ENCODE measurements at regions not wholly inside any gene's neighbourhood (a gene's known extent, or its start where the extent isn't known, plus 50 kb on each side); places are given as distances from the start of the nearest gene placed in this dataset.

DNA sequence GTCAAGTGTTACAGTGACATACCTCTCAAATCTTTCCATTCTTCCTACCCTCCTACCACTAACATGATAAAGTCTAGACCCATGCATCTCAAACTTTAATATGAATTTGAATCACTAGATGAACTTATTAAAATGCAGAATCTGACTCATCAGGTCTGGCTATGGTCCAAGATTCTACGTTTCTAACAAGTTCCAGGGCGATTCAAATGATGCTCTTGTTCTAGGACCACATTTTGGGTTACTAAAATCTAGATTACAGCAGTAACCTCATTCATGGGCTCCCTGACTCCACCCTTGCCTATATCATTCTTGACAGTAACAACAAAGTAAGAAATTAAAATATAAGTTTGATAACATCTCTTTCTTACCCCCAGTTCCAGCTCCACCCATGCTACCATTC is 124.8 kb upstream of the LSM8 start:
- Histone ChIP-seq H3K14ac (replicated peaks; ENCODE audit: low read depth, low read length) (no peak overlapping the region), H3K18ac (ENCODE audit: low read depth, low read length) (no peak overlapping the region), H3K9ac (ENCODE audit: low read depth, low read length) (no peak overlapping the region), H3K4ac (ENCODE audit: low read depth, low read length) (no peak overlapping the region), H3K36me3 (ENCODE audit: control insufficient read depth, insufficient read depth, low read length) (no peaks in the 10 kb centered on the region), H2BK20ac (ENCODE audit: low read depth, low read length) (no peak overlapping the region), H3K4me1 (ENCODE audit: control insufficient read depth, insufficient read depth, low read length) (no peaks in the 10 kb centered on the region), H3K4me3 (ENCODE audit: insufficient read depth, low read depth, low read length) (no peak overlapping the region), H2BK15ac (ENCODE audit: low read depth, low read length) (no peak overlapping the region), H3K23ac (ENCODE audit: low read depth, low read length) (no peak overlapping the region), H2AK5ac (ENCODE audit: low read depth, low read length) (no peak overlapping the region), H2AK9ac (replicated peaks; ENCODE audit: low read depth, low read length, poor library complexity) (no peak overlapping the region), H4K5ac (ENCODE audit: low read depth, low read length) (no peak overlapping the region), H4K20me1 (ENCODE audit: insufficient read depth, low read length) (no peaks in the 10 kb centered on the region), H4K8ac (ENCODE audit: low read depth in 2 of 2, low read length in 2 of 2) (no peak overlapping the region), H3K9me1 (ENCODE audit: insufficient read depth, low read length) (no peaks in the 10 kb centered on the region), H3K56ac (ENCODE audit: extremely low read depth, insufficient read depth, low read length) (no peak overlapping the region), H2BK120ac (ENCODE audit: low read depth, low read length) (no peak overlapping the region), H2BK5ac (ENCODE audit: low read depth, low read length, poor library complexity, severe bottlenecking) (no peak overlapping the region), H3K79me1 (ENCODE audit: low read depth in 1 of 2, low read length in 2 of 2) (no peaks in the 10 kb centered on the region), H3K4me2 (ENCODE audit: low read depth, low read length) (no peak overlapping the region), H3K27ac (ENCODE audit: insufficient read depth, low read length) (no peak overlapping the region), H3K27me3 (ENCODE audit: control insufficient read depth, insufficient read depth, low read length) (no peaks in the 10 kb centered on the region), H3K9me3 (ENCODE audit: control insufficient read depth, insufficient read depth, low read length) (no peaks in the 10 kb centered on the region), H2AFZ (replicated peaks; ENCODE audit: low read length, poor library complexity) (no peak overlapping the region), H4K91ac (ENCODE audit: insufficient read depth, low read depth, low read length) (no peak overlapping the region)
- ChIA-PET CTCF (no interaction called here), POLR2A (ENCODE audit: unreplicated experiment) (no interaction called here)
- no TSS peak for BruUV-seq (replicated peaks)
- dilution Hi-C loops (cut with HindIII; ENCODE audit: low sequenced_read_pairs, unreplicated experiment), result no loop called here
- in situ Hi-C loops (cut with MboI; ENCODE audit: low sequenced_read_pairs), result no loop called here
- TF ChIP-seq, protein P1, sequence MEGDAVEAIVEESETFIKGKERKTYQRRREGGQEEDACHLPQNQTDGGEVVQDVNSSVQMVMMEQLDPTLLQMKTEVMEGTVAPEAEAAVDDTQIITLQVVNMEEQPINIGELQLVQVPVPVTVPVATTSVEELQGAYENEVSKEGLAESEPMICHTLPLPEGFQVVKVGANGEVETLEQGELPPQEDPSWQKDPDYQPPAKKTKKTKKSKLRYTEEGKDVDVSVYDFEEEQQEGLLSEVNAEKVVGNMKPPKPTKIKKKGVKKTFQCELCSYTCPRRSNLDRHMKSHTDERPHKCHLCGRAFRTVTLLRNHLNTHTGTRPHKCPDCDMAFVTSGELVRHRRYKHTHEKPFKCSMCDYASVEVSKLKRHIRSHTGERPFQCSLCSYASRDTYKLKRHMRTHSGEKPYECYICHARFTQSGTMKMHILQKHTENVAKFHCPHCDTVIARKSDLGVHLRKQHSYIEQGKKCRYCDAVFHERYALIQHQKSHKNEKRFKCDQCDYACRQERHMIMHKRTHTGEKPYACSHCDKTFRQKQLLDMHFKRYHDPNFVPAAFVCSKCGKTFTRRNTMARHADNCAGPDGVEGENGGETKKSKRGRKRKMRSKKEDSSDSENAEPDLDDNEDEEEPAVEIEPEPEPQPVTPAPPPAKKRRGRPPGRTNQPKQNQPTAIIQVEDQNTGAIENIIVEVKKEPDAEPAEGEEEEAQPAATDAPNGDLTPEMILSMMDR (conservative IDR thresholded peaks at IDR 0.05; ENCODE audit: low read depth, low read length), result no peak
- TF ChIP-seq MAZ (IDR thresholded peaks at IDR 0.05; ENCODE audit: borderline replicate concordance, low read depth, low read length), result no peak
- no peak for TF ChIP-seq CEBPB (IDR thresholded peaks at IDR 0.05; ENCODE audit: low read depth, low read length)
- intact Hi-C loops (cut with micrococcal nuclease), result no loop called here
- WGBS, 2 experiments (ENCODE audit: extremely low coverage in 2 of 2, insufficient read length in 1 of 2), result 60% methylated on average over 1 of the region's 2 CpGs; no CpG with 5 or more reads in 1 of the 2 experiments
- no peak for ATAC-seq (ENCODE audit: low read depth)
- DNase-seq, result peak; percentile 14

All from IMR-90 (cell line).